ENCODE measurements at regions not wholly inside any gene's neighbourhood (a gene's known extent, or its start where the extent isn't known, plus 50 kb on each side); places are given as distances from the start of the nearest gene placed in this dataset.

- no peaks in the 10 kb centered on the region for H3K27me3 ChIP-seq (ENCODE audit: control insufficient read depth, insufficient read depth, low read length)
- no peak overlapping the region for H3K9ac ChIP-seq (ENCODE audit: low read length)
- H3K36me3 ChIP-seq (ENCODE audit: control insufficient read depth, insufficient read depth, low read length) = no peaks in the 10 kb centered on the region
- H3K27ac ChIP-seq (ENCODE audit: low read depth, low read length) = no peak overlapping the region
- no peak overlapping the region for H3K4me3 ChIP-seq (ENCODE audit: low read length)
- no peaks in the 10 kb centered on the region for H3K4me1 ChIP-seq (ENCODE audit: control insufficient read depth, insufficient read depth, low read length)
Observed at GRCh38 chr5:167716126-167716775, 575.2 kb upstream of the WWC1 start.

- Histone ChIP-seq H3K4me1 (ENCODE audit: control insufficient read depth, insufficient read depth, low read length) (no peaks in the 10 kb centered on the region), H3K36me3 (ENCODE audit: control insufficient read depth, insufficient read depth, low read length) (no peaks in the 10 kb centered on the region), H3K27ac (ENCODE audit: low read depth, low read length) (no peak overlapping the region), H3K4me3 (ENCODE audit: low read length) (no peak overlapping the region), H3K27me3 (ENCODE audit: control insufficient read depth, insufficient read depth, low read length) (no peaks in the 10 kb centered on the region), H3K9ac (ENCODE audit: low read length) (no peak overlapping the region)
Observed at GRCh38 chr5:167720259-167720658, 571.2 kb upstream of the WWC1 start.

- Histone ChIP-seq H3K9ac (ENCODE audit: low read length) (no peak overlapping the region), H3K27ac (ENCODE audit: low read depth, low read length) (no peak overlapping the region), H3K4me3 (ENCODE audit: low read length) (no peak overlapping the region), H3K27me3 (ENCODE audit: control insufficient read depth, insufficient read depth, low read length) (no peaks in the 10 kb centered on the region), H3K36me3 (ENCODE audit: control insufficient read depth, insufficient read depth, low read length) (no peaks in the 10 kb centered on the region), H3K4me1 (ENCODE audit: control insufficient read depth, insufficient read depth, low read length) (no peaks in the 10 kb centered on the region)
Observed at GRCh38 chr5:167720676-167721260, 570.7 kb upstream of the WWC1 start.

- H3K4me1 ChIP-seq (ENCODE audit: control insufficient read depth, insufficient read depth, low read length) = no peaks in the 10 kb centered on the region
Observed at GRCh38 chr5:167721926-167722440, 569.5 kb upstream of the WWC1 start.

GRCh38 chr5:167723254-167723871 is 568.1 kb upstream of the WWC1 start:
- H3K9ac ChIP-seq (ENCODE audit: low read length) = no peak overlapping the region
- H3K4me3 ChIP-seq (ENCODE audit: low read length) = no peak overlapping the region
- no peaks in the 10 kb centered on the region for H3K27me3 ChIP-seq (ENCODE audit: control insufficient read depth, insufficient read depth, low read length)
- H3K36me3 ChIP-seq (ENCODE audit: control insufficient read depth, insufficient read depth, low read length) = no peaks in the 10 kb centered on the region
- H3K4me1 ChIP-seq (ENCODE audit: control insufficient read depth, insufficient read depth, low read length) = no peaks in the 10 kb centered on the region
- no peak overlapping the region for H3K27ac ChIP-seq (ENCODE audit: low read depth, low read length)

More at GRCh38 chr5:167721926-167722440, 569.5 kb upstream of the WWC1 start:
- H3K9ac ChIP-seq (ENCODE audit: low read length) = no peak overlapping the region
- H3K4me3 ChIP-seq (ENCODE audit: low read length) = no peak overlapping the region
- H3K27me3 ChIP-seq (ENCODE audit: control insufficient read depth, insufficient read depth, low read length) = no peaks in the 10 kb centered on the region
- H3K27ac ChIP-seq (ENCODE audit: low read depth, low read length) = no peak overlapping the region
- no peaks in the 10 kb centered on the region for H3K36me3 ChIP-seq (ENCODE audit: control insufficient read depth, insufficient read depth, low read length)

- Histone ChIP-seq H3K4me3 (ENCODE audit: low read length) (no peak overlapping the region), H3K36me3 (ENCODE audit: control insufficient read depth, insufficient read depth, low read length) (no peaks in the 10 kb centered on the region), H3K9ac (ENCODE audit: low read length) (no peak overlapping the region), H3K27me3 (ENCODE audit: control insufficient read depth, insufficient read depth, low read length) (no peaks in the 10 kb centered on the region), H3K27ac (ENCODE audit: low read depth, low read length) (no peak overlapping the region), H3K4me1 (ENCODE audit: control insufficient read depth, insufficient read depth, low read length) (no peaks in the 10 kb centered on the region)
Observed at GRCh38 chr5:167725264-167725663, 566.2 kb upstream of the WWC1 start.

GRCh38 chr5:167725741-167726140 is 565.7 kb upstream of the WWC1 start:
- Histone ChIP-seq H3K27ac (ENCODE audit: low read depth, low read length) (no peak overlapping the region), H3K27me3 (ENCODE audit: control insufficient read depth, insufficient read depth, low read length) (no peaks in the 10 kb centered on the region), H3K4me3 (ENCODE audit: low read length) (no peak overlapping the region), H3K9ac (ENCODE audit: low read length) (no peak overlapping the region), H3K4me1 (ENCODE audit: control insufficient read depth, insufficient read depth, low read length) (no peaks in the 10 kb centered on the region), H3K36me3 (ENCODE audit: control insufficient read depth, insufficient read depth, low read length) (no peaks in the 10 kb centered on the region)

- no peaks in the 10 kb centered on the region for H3K4me1 ChIP-seq (ENCODE audit: control insufficient read depth, insufficient read depth, low read length)
- no peak overlapping the region for H3K27ac ChIP-seq (ENCODE audit: low read depth, low read length)
- H3K27me3 ChIP-seq (ENCODE audit: control insufficient read depth, insufficient read depth, low read length) = no peaks in the 10 kb centered on the region
- no peak overlapping the region for H3K9ac ChIP-seq (ENCODE audit: low read length)
- H3K4me3 ChIP-seq (ENCODE audit: low read length) = no peak overlapping the region
- no peaks in the 10 kb centered on the region for H3K36me3 ChIP-seq (ENCODE audit: control insufficient read depth, insufficient read depth, low read length)
Observed at GRCh38 chr5:167726642-167727041, 564.8 kb upstream of the WWC1 start.

GRCh38 chr5:167730121-167730520 is 561.3 kb upstream of the WWC1 start:
- Histone ChIP-seq H3K4me1 (ENCODE audit: control insufficient read depth, insufficient read depth, low read length) (no peaks in the 10 kb centered on the region), H3K27ac (ENCODE audit: low read depth, low read length) (no peak overlapping the region), H3K36me3 (ENCODE audit: control insufficient read depth, insufficient read depth, low read length) (no peaks in the 10 kb centered on the region), H3K9ac (ENCODE audit: low read length) (no peak overlapping the region), H3K4me3 (ENCODE audit: low read length) (no peak overlapping the region), H3K27me3 (ENCODE audit: control insufficient read depth, insufficient read depth, low read length) (no peaks in the 10 kb centered on the region)

GRCh38 chr5:167730656-167731055 is 560.8 kb upstream of the WWC1 start:
- no peak overlapping the region for H3K9ac ChIP-seq (ENCODE audit: low read length)
- H3K4me3 ChIP-seq (ENCODE audit: low read length) = no peak overlapping the region
- H3K27ac ChIP-seq (ENCODE audit: low read depth, low read length) = no peak overlapping the region
- H3K27me3 ChIP-seq (ENCODE audit: control insufficient read depth, insufficient read depth, low read length) = no peaks in the 10 kb centered on the region
- H3K4me1 ChIP-seq (ENCODE audit: control insufficient read depth, insufficient read depth, low read length) = no peaks in the 10 kb centered on the region
- no peaks in the 10 kb centered on the region for H3K36me3 ChIP-seq (ENCODE audit: control insufficient read depth, insufficient read depth, low read length)

- Histone ChIP-seq H3K9ac (ENCODE audit: low read length) (no peak overlapping the region), H3K4me1 (ENCODE audit: control insufficient read depth, insufficient read depth, low read length) (no peaks in the 10 kb centered on the region), H3K36me3 (ENCODE audit: control insufficient read depth, insufficient read depth, low read length) (no peaks in the 10 kb centered on the region), H3K27me3 (ENCODE audit: control insufficient read depth, insufficient read depth, low read length) (no peaks in the 10 kb centered on the region), H3K4me3 (ENCODE audit: low read length) (no peak overlapping the region), H3K27ac (ENCODE audit: low read depth, low read length) (no peak overlapping the region)
Observed at GRCh38 chr5:167731951-167732350, 559.5 kb upstream of the WWC1 start.

GRCh38 chr5:167732499-167732898 is 558.9 kb upstream of the WWC1 start:
- no peaks in the 10 kb centered on the region for H3K27me3 ChIP-seq (ENCODE audit: control insufficient read depth, insufficient read depth, low read length)
- no peak overlapping the region for H3K27ac ChIP-seq (ENCODE audit: low read depth, low read length)

GRCh38 chr5:167736992-167737391 is 554.5 kb upstream of the WWC1 start:
- H3K27me3 ChIP-seq (ENCODE audit: control insufficient read depth, insufficient read depth, low read length) = no peaks in the 10 kb centered on the region
- H3K27ac ChIP-seq (ENCODE audit: low read depth, low read length) = no peak overlapping the region
- no peaks in the 10 kb centered on the region for H3K36me3 ChIP-seq (ENCODE audit: control insufficient read depth, insufficient read depth, low read length)
- H3K9ac ChIP-seq (ENCODE audit: low read length) = no peak overlapping the region
- H3K4me1 ChIP-seq (ENCODE audit: control insufficient read depth, insufficient read depth, low read length) = no peaks in the 10 kb centered on the region
- no peak overlapping the region for H3K4me3 ChIP-seq (ENCODE audit: low read length)

More at GRCh38 chr5:167732499-167732898, 558.9 kb upstream of the WWC1 start:
- no peaks in the 10 kb centered on the region for H3K4me1 ChIP-seq (ENCODE audit: control insufficient read depth, insufficient read depth, low read length)
- no peak overlapping the region for H3K4me3 ChIP-seq (ENCODE audit: low read length)
- no peak overlapping the region for H3K9ac ChIP-seq (ENCODE audit: low read length)
- no peaks in the 10 kb centered on the region for H3K36me3 ChIP-seq (ENCODE audit: control insufficient read depth, insufficient read depth, low read length)

Data from rectal smooth muscle tissue (tissue), 1 donor.